ENCODE measurements at regions not wholly inside any gene's neighbourhood (a gene's known extent, or its start where the extent isn't known, plus 50 kb on each side); places are given as distances from the start of the nearest gene placed in this dataset.

GRCh38 chr5:118450554-118451332 lies 537.6 kb downstream of the DTWD2 start:
- TF ChIP-seq CTCF (IDR thresholded peaks at IDR 0.05) (no peak), EZH2 (IDR thresholded peaks at IDR 0.05) (no peak)

Data from neural progenitor cell (in vitro differentiated cells).